Neural progenitor cell (in vitro differentiated cells): ENCODE measurements at regions not wholly inside any gene's neighbourhood (a gene's known extent, or its start where the extent isn't known, plus 50 kb on each side); places are given as distances from the start of the nearest gene placed in this dataset.
A peak's percentile ranks its signal among the peaks of the same experiment; 100 is the strongest.

Source experiments
- DNase-seq: peaks from one replicate; pipeline ENCODE4 v3.0.0-alpha.2; 2016; ENCODE audit warnings: low spot score
- H2AFZ ChIP-seq: fragments of 200-600 bp; sonication (generic); replicated peaks from 2 replicates; pipeline ENCODE4 v1.6.1; 2016; ENCODE audit warnings: antibody characterized with exemption
- H3F3A ChIP-seq: fragments of 200-600 bp; sonication (generic); 2 replicates; pipeline ENCODE4 v1.6.1; 2016; ENCODE audit warnings: antibody characterized with exemption, low read depth
- H3K27ac ChIP-seq: fragments of 200-600 bp; sonication (generic); 2 replicates; pipeline ENCODE4 v1.5.1; 2016; ENCODE audit warnings: mild to moderate bottlenecking
- H3K27me3 ChIP-seq: fragments of 200-600 bp; sonication (generic); 2 replicates; pipeline ENCODE4 v1.6.1; 2016; ENCODE audit warnings: mild to moderate bottlenecking, moderate library complexity
- H3K36me3 ChIP-seq: fragments of 200-600 bp; sonication (generic); 2 replicates; pipeline ENCODE4 v1.5.1; 2016
- H3K4me1 ChIP-seq: fragments of 200-600 bp; sonication (generic); 2 replicates; pipeline ENCODE4 v1.6.1; 2016; ENCODE audit warnings: mixed run types
- H3K4me2 ChIP-seq: fragments of 200-600 bp; sonication (generic); 2 replicates; pipeline ENCODE4 v1.6.1; 2016
- H3K4me3 ChIP-seq: fragments of 200-600 bp; sonication (generic); 2 replicates; pipeline ENCODE4 v1.5.1; 2016
- H3K79me2 ChIP-seq: fragments of 200-600 bp; sonication (generic); 2 replicates; pipeline ENCODE4 v1.6.1; 2016; ENCODE audit warnings: low read depth
- H3K9ac ChIP-seq: fragments of 200-600 bp; sonication (generic); 2 replicates; pipeline ENCODE4 v1.6.1; 2016
- H3K9me3 ChIP-seq: fragments of 200-600 bp; sonication (generic); 2 replicates; pipeline ENCODE4 v1.5.1; 2016; ENCODE audit warnings: low read depth
- H4K20me1 ChIP-seq: fragments of 200-600 bp; sonication (generic); 2 replicates; pipeline ENCODE4 v1.6.1; 2016; ENCODE audit warnings: low read depth
- H3K27ac Mint-ChIP-seq: 3 replicates; pipeline ENCODE4 v1.8.0; 2021; ENCODE audit warnings: mixed read lengths
- H3K27me3 Mint-ChIP-seq: 2 replicates; pipeline ENCODE4 v1.8.0; 2022; ENCODE audit warnings: low read depth, mild to moderate bottlenecking, inconsistent platforms, moderate library complexity, mixed read lengths; ENCODE audit not compliant: insufficient read depth
- H3K36me3 Mint-ChIP-seq: 3 replicates; pipeline ENCODE4 v1.8.0; 2021; ENCODE audit warnings: mixed read lengths
- H3K4me1 Mint-ChIP-seq: 3 replicates; pipeline ENCODE4 v1.8.0; 2021; ENCODE audit warnings: mixed read lengths
- H3K4me3 Mint-ChIP-seq: 3 replicates; pipeline ENCODE4 v1.8.0; 2021; ENCODE audit warnings: mild to moderate bottlenecking, moderate library complexity, mixed read lengths
- H3K9me3 Mint-ChIP-seq: 3 replicates; pipeline ENCODE4 v1.8.0; 2020; ENCODE audit warnings: mixed read lengths
- CTCF ChIP-seq: fragments of 200-600 bp; sonication (generic); IDR thresholded peaks from 2 replicates; pipeline ENCODE4 v1.5.1; 2017; ENCODE audit warnings: antibody characterized with exemption, mild to moderate bottlenecking
- EZH2 ChIP-seq: fragments of 200-600 bp; sonication (generic); IDR thresholded peaks from 2 replicates; pipeline ENCODE4 v1.6.1; 2017; ENCODE audit warnings: antibody characterized with exemption, mild to moderate bottlenecking, moderate library complexity
- EZH2phosphoT487 ChIP-seq: fragments of 200-600 bp; sonication (generic); IDR thresholded peaks from 2 replicates; pipeline ENCODE4 v1.6.1; 2017; ENCODE audit warnings: antibody characterized with exemption

GRCh38 chr10:91006001-91006751, 85.3 kb upstream of the ANKRD1 start:
- Histone ChIP-seq H3K4me1 (peaks cover 4% of the 10 kb centered on the region), H2AFZ (peak overlapping the region; percentile 7), H3K27me3 (no peaks in the 10 kb centered on the region), H3K4me3 (no peak overlapping the region), H4K20me1 (no peaks in the 10 kb centered on the region), H3K9me3 (no peaks in the 10 kb centered on the region), H3K79me2 (no peaks in the 10 kb centered on the region), H3F3A (no peaks in the 10 kb centered on the region), H3K27ac (no peak overlapping the region), H3K9ac (no peak overlapping the region), H3K4me2 (no peak overlapping the region), H3K36me3 (no peaks in the 10 kb centered on the region)
- Mint-ChIP-seq H3K9me3 (no peaks in the 10 kb centered on the region), H3K27ac (no peak overlapping the region), H3K4me3 (no peak overlapping the region), H3K36me3 (no peaks in the 10 kb centered on the region), H3K4me1 (peaks cover 3% of the 10 kb centered on the region), H3K27me3 (peaks cover 8% of the 10 kb centered on the region)
- DNase-seq: peak; percentile 49
- TF ChIP-seq EZH2 (no peak), CTCF (peak; percentile 93), EZH2phosphoT487 (no peak)

- Mint-ChIP-seq H3K27me3 (peaks cover 8% of the 10 kb centered on the region), H3K4me1 (peaks cover 3% of the 10 kb centered on the region), H3K9me3 (no peaks in the 10 kb centered on the region), H3K27ac (no peak overlapping the region), H3K4me3 (no peak overlapping the region), H3K36me3 (no peaks in the 10 kb centered on the region)
- H2AFZ ChIP-seq: peak overlapping the region; percentile 12
- no peak overlapping the region for H3K27ac ChIP-seq
- no peak overlapping the region for H3K4me2 ChIP-seq
- peaks cover 4% of the 10 kb centered on the region for H3K4me1 ChIP-seq
- TF ChIP-seq EZH2: no peak
- no peak for TF ChIP-seq CTCF
- no peak for TF ChIP-seq EZH2phosphoT487
- DNase-seq: no peak
- H3K27me3 ChIP-seq: no peaks in the 10 kb centered on the region
- no peak overlapping the region for H3K9ac ChIP-seq
- H3F3A ChIP-seq: no peaks in the 10 kb centered on the region
- H3K4me3 ChIP-seq: no peak overlapping the region
- no peaks in the 10 kb centered on the region for H3K9me3 ChIP-seq
- no peaks in the 10 kb centered on the region for H3K36me3 ChIP-seq
- H4K20me1 ChIP-seq: no peaks in the 10 kb centered on the region
- H3K79me2 ChIP-seq: no peaks in the 10 kb centered on the region
These were observed 86.0 kb upstream of the ANKRD1 start for GRCh38 chr10:91006752-91007346.

GRCh38 chr10:91007655-91008054, 86.8 kb upstream of the ANKRD1 start:
- DNase-seq: no peak
- TF ChIP-seq CTCF: no peak
- TF ChIP-seq EZH2: no peak
- TF ChIP-seq EZH2phosphoT487: no peak
- H3K4me3 Mint-ChIP-seq: no peak overlapping the region
- H3K36me3 Mint-ChIP-seq: no peaks in the 10 kb centered on the region
- Histone ChIP-seq H3K4me2 (no peak overlapping the region), H3K79me2 (no peaks in the 10 kb centered on the region), H3K9ac (no peak overlapping the region), H3K4me1 (no peaks in the 10 kb centered on the region), H3K4me3 (no peak overlapping the region), H3K27me3 (no peaks in the 10 kb centered on the region), H2AFZ (no peak overlapping the region), H4K20me1 (no peaks in the 10 kb centered on the region), H3F3A (no peaks in the 10 kb centered on the region), H3K9me3 (no peaks in the 10 kb centered on the region), H3K27ac (no peak overlapping the region), H3K36me3 (no peaks in the 10 kb centered on the region)
- peaks cover 3% of the 10 kb centered on the region for H3K4me1 Mint-ChIP-seq
- no peak overlapping the region for H3K27ac Mint-ChIP-seq
- no peaks in the 10 kb centered on the region for H3K9me3 Mint-ChIP-seq
- H3K27me3 Mint-ChIP-seq: peaks cover 6% of the 10 kb centered on the region
